ENCODE measurements at regions not wholly inside any gene's neighbourhood (a gene's known extent, or its start where the extent isn't known, plus 50 kb on each side); places are given as distances from the start of the nearest gene placed in this dataset.

DNA sequence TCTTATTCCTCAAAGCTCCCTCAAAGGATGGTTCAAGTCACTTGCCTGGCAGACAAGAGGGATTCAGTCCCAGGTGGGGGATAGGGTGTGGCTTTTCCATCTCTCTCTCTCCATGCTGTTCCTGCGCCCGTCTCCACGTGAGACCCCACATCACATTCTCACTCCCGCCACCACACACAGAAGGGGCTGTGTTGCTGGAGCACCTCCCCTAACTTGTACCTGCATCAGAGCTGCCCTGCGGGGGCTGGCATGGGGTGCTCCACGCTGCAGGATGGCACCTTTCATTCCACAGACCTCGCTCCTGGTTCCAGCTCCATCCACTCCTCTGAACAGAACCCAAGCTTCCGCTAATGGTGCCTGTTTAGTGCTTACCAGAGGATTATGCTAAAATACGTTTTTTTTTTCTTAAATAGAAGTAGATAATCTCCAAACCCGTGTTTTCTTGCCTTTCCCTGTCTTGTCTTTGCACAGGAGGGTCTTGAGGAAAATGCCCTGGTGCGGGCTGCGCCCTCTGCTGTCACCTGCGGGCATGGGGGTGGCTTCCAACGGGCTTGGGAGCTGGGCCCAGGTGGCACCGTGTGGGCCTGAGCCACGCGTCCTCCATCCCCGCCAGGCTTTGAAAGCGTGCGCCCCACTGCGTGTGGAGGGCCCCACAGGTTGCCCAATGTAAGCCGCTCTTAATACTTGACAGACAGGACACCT lies 985.6 kb downstream of the BRD1 start:
- TF ChIP-seq, protein P1, sequence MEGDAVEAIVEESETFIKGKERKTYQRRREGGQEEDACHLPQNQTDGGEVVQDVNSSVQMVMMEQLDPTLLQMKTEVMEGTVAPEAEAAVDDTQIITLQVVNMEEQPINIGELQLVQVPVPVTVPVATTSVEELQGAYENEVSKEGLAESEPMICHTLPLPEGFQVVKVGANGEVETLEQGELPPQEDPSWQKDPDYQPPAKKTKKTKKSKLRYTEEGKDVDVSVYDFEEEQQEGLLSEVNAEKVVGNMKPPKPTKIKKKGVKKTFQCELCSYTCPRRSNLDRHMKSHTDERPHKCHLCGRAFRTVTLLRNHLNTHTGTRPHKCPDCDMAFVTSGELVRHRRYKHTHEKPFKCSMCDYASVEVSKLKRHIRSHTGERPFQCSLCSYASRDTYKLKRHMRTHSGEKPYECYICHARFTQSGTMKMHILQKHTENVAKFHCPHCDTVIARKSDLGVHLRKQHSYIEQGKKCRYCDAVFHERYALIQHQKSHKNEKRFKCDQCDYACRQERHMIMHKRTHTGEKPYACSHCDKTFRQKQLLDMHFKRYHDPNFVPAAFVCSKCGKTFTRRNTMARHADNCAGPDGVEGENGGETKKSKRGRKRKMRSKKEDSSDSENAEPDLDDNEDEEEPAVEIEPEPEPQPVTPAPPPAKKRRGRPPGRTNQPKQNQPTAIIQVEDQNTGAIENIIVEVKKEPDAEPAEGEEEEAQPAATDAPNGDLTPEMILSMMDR (IDR thresholded peaks at IDR 0.05) = no peak
- TF ChIP-seq EP300 (IDR thresholded peaks at IDR 0.05) = no peak
- no peak for TF ChIP-seq POLR2AphosphoS5 (IDR thresholded peaks at IDR 0.05)
- no peak for TF ChIP-seq POLR2A (IDR thresholded peaks at IDR 0.05)
- intact Hi-C loops (cut with DNase I) = no loop called here
- no peak overlapping the region for H3K27ac ChIP-seq
- DNase-seq = peak; percentile 19
- H3K4me3 ChIP-seq = no peak overlapping the region
- no peaks in the 10 kb centered on the region for H3K36me3 ChIP-seq
- WGBS, 2 donors = 76 to 88% methylated on average over 22 of the region's 22 CpGs
- H3K9me3 ChIP-seq = no peaks in the 10 kb centered on the region
- peaks cover 0 to 22% (median 0%) of the 10 kb centered on the region in 3 donors for H3K27me3 ChIP-seq
- H3K4me1 ChIP-seq = no peaks in the 10 kb centered on the region

DNA sequence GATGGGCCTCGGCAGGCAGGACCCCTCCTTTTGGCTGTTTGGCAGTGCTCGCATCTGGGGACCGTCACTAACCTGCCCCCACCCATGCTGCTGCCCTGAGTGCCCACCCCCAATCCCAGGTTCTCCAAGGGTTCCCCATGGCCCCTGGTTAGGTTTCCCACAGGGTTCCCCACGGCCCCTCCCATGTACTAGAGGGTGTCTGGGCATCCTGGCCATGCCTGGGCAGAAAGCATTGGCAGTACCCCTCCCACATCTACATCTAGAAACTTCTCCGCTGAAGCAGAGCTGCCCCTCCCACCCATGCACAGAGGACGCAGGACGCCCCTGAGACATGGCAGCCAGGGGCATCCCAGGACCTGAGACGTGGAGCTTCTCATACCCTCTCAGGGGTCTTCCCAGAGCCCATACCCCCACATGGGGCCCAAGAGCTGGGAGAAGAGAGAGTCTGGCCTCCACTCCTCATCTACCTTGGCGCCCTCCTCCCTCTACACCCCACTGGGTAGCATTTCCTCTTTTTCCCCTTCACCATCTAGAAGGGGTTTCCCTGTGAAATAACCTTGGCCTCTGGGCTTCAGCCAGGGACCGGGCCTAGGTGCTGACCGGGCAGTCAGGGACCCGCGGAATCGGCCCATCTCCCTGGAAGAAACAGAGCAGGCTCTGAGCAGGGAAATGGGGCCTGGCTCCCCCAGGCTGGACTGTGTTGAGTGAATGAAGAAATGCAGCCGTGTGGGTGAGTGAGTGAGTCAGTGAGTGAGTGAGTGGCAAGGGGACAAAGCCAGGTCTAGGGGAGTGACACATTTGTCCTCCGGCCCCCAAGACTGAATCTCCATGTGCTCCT lies 987.3 kb downstream of the BRD1 start:
- peaks cover 0 to 20% (median 0%) of the 10 kb centered on the region in 3 donors for H3K27me3 ChIP-seq
- H3K4me3 ChIP-seq = no peak overlapping the region
- no peaks in the 10 kb centered on the region for H3K4me1 ChIP-seq
- intact Hi-C loops (cut with DNase I) = no loop called here
- no peak for TF ChIP-seq EP300 (IDR thresholded peaks at IDR 0.05)
- TF ChIP-seq, protein P1 (IDR thresholded peaks at IDR 0.05) = no peak
- H3K9me3 ChIP-seq = no peaks in the 10 kb centered on the region
- no peaks in the 10 kb centered on the region for H3K36me3 ChIP-seq
- 77 to 84% methylated on average over 16 of the region's 16 CpGs for WGBS, 2 donors
- DNase-seq = no peak
- H3K27ac ChIP-seq = no peak overlapping the region

DNA sequence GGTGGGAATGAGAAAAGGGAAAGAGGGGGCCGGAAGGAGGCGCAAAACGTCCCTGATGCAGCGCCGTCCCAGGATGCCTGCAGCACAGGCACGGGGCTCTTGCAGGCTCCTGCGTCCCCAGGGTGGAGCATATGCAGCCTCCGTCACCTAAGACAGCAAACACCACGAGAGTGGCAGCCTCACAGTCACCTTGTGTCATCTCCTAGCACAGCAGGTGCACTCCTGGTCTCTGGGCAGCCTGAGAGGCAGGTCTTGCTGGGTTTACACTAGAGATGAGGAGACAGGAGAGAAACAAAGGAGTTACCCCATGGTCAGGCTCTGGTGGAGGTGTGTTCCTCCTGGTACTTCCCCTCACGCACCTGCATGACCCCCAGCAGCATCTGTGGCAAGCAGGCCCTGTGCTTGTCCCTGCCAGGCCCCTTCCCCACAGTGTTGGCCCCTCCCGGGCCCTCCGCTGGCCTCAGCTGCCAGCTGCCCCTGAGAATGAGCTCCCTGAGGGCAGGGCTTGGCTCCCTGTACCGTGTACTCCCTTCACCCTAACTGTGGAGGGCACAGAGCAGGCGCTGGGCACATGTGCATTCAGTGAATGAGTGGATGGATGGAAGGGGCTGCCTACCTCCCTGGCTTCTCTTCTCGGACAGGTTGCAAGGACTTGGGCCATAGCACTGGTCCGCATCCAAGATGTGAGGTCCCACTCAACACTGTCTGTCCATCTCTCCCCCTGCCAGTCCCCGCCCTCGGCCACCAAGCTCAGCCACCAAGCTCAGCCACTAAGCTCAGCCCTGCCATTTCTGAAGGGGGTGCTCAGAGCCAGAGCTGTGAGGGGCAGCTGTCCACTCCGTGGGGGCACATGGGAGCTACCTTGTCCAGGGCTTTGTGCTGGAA lies 988.6 kb downstream of the BRD1 start:
- H3K4me1 ChIP-seq = no peaks in the 10 kb centered on the region
- peaks cover 0 to 26% (median 0%) of the 10 kb centered on the region in 3 donors for H3K27me3 ChIP-seq
- TF ChIP-seq EP300 (IDR thresholded peaks at IDR 0.05) = no peak
- no peak for TF ChIP-seq POLR2AphosphoS5 (IDR thresholded peaks at IDR 0.05)
- no peak for TF ChIP-seq POLR2A (IDR thresholded peaks at IDR 0.05)
- TF ChIP-seq, protein P1 (IDR thresholded peaks at IDR 0.05) = no peak
- H3K9me3 ChIP-seq = no peaks in the 10 kb centered on the region
- H3K27ac ChIP-seq = no peak overlapping the region
- no peak for DNase-seq
- H3K4me3 ChIP-seq = no peak overlapping the region
- intact Hi-C loops (cut with DNase I) = no loop called here
- H3K36me3 ChIP-seq = no peaks in the 10 kb centered on the region
- 70 to 76% methylated on average over 19 of the region's 19 CpGs for WGBS, 2 donors

DNA sequence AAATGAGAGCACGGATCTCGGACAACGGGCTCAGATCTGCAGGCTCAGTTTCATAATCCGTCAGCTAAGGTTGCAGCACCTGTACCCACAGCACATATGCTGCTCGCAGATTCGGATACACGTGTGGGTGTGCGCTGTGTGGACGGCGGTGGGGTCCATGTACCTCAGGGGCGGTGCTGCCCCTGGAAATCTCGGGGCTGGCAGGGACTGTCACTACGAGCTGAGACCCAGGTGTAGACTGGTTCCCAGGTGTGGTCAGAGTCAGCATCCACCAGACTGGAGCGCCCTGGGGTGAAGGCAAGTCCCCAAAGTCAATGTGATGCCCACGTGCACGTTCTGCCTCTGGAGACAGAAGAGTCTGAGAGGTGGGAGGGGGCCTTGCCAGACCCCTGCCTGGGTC lies 989.3 kb downstream of the BRD1 start:
- H3K27ac ChIP-seq = no peak overlapping the region
- peaks cover 0 to 20% (median 0%) of the 10 kb centered on the region in 3 donors for H3K27me3 ChIP-seq
- H3K4me1 ChIP-seq = no peaks in the 10 kb centered on the region
- 78 to 89% methylated on average over 16 of the region's 16 CpGs for WGBS, 2 donors
- H3K4me3 ChIP-seq = no peak overlapping the region
- no peaks in the 10 kb centered on the region for H3K36me3 ChIP-seq
- TF ChIP-seq POLR2A (IDR thresholded peaks at IDR 0.05) (no peak), POLR2AphosphoS5 (IDR thresholded peaks at IDR 0.05) (no peak), EP300 (IDR thresholded peaks at IDR 0.05) (no peak)
- TF ChIP-seq, protein P1 (IDR thresholded peaks at IDR 0.05) = no peak
- intact Hi-C loops (cut with DNase I) = no loop called here
- H3K9me3 ChIP-seq = no peaks in the 10 kb centered on the region
- no peak for DNase-seq
